Suprapubic skin (tissue), 4 donors: ENCODE measurements at regions not wholly inside any gene's neighbourhood (a gene's known extent, or its start where the extent isn't known, plus 50 kb on each side); places are given as distances from the start of the nearest gene placed in this dataset.

Experiments
- DNase-seq, 2 donors: peaks; one replicate each; pipeline ENCODE4 v3.0.0-alpha.2; 2019; ENCODE audit warnings: low spot score in 2 of 2
- H3K27ac ChIP-seq: fragments of 200-600 bp; sonication (generic); one replicate; pipeline ENCODE4 v1.5.1; 2019
- H3K27me3 ChIP-seq: fragments of 200-600 bp; sonication (generic); one replicate; pipeline ENCODE4 v1.5.1; 2019
- H3K36me3 ChIP-seq: fragments of 200-600 bp; sonication (generic); one replicate; pipeline ENCODE4 v1.5.1; 2019
- H3K4me1 ChIP-seq: fragments of 200-600 bp; sonication (generic); one replicate; pipeline ENCODE4 v1.5.1; 2019
- H3K4me3 ChIP-seq: fragments of 200-600 bp; sonication (generic); one replicate; pipeline ENCODE4 v1.5.1; 2019; ENCODE audit warnings: mild to moderate bottlenecking
- H3K9me3 ChIP-seq: fragments of 200-600 bp; sonication (generic); one replicate; pipeline ENCODE4 v1.5.1; 2019
- EP300 ChIP-seq: sonication (generic); formaldehyde crosslinking; IDR thresholded peaks from one replicate; pipeline ENCODE4 v1.6.1; 2017; ENCODE audit warnings: antibody characterized with exemption
- POLR2A ChIP-seq, 2 donors: fragments of 450-650 bp; IDR thresholded peaks; one replicate each; pipeline ENCODE4 v1.6.1; 2017; ENCODE audit warnings: antibody characterized with exemption in 2 of 2, mild to moderate bottlenecking in 2 of 2, moderate library complexity in 2 of 2
- POLR2AphosphoS5 ChIP-seq, 3 donors: sonication (generic); formaldehyde crosslinking; IDR thresholded peaks; one replicate each; pipeline ENCODE4 v1.6.1; 2017; ENCODE audit warnings: antibody characterized with exemption in 3 of 3
- WGBS: methylation state at CpG from one replicate; pipeline ENCODE4 v1.1.5; 2018; 5-methylcytosine and 5-hydroxymethylcytosine counted together
- TF ChIP-seq, protein P1 (sequence below), 2 donors: fragments of 200-600 bp in 1 of 2; fragments of 450-650 bp in 1 of 2; sonication (generic) in 1 of 2; IDR thresholded peaks; one replicate each; pipeline ENCODE4 v1.5.1; 2016 to 2019; ENCODE audit warnings: antibody characterized with exemption in 2 of 2, mild to moderate bottlenecking in 1 of 2, moderate library complexity in 1 of 2

DNA sequence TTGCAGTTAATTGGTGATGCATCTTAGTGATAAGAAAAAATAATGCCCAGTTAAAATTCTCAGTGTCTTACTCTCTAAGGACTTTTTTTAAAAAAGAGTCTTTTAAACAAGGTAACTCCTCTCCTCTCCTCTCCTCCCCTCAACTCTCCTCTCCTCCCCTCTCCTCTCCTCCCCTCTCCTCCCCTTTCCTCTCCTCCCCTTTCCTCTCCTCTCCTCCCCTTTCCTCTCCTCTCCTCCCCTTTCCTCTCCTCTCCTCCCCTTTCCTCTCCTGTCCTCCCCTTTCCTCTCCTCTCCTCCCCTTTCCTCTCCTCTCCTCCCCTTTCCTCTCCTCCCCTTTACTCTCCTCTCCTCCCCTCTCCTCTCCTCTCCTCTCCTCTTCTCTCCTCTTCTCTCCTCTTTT, 675.9 kb upstream of the RBFOX1 start:
- Histone ChIP-seq H3K9me3 (no peaks in the 10 kb centered on the region), H3K27ac (no peak overlapping the region), H3K4me1 (no peaks in the 10 kb centered on the region), H3K27me3 (peaks cover 4% of the 10 kb centered on the region), H3K4me3 (no peak overlapping the region), H3K36me3 (no peaks in the 10 kb centered on the region)
- TF ChIP-seq POLR2AphosphoS5 (IDR thresholded peaks at IDR 0.05) = no peak
- TF ChIP-seq EP300 = no peak
- TF ChIP-seq POLR2A (IDR thresholded peaks at IDR 0.05) = no peak
- TF ChIP-seq, protein P1, sequence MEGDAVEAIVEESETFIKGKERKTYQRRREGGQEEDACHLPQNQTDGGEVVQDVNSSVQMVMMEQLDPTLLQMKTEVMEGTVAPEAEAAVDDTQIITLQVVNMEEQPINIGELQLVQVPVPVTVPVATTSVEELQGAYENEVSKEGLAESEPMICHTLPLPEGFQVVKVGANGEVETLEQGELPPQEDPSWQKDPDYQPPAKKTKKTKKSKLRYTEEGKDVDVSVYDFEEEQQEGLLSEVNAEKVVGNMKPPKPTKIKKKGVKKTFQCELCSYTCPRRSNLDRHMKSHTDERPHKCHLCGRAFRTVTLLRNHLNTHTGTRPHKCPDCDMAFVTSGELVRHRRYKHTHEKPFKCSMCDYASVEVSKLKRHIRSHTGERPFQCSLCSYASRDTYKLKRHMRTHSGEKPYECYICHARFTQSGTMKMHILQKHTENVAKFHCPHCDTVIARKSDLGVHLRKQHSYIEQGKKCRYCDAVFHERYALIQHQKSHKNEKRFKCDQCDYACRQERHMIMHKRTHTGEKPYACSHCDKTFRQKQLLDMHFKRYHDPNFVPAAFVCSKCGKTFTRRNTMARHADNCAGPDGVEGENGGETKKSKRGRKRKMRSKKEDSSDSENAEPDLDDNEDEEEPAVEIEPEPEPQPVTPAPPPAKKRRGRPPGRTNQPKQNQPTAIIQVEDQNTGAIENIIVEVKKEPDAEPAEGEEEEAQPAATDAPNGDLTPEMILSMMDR (IDR thresholded peaks at IDR 0.05) = no peak
- no peak for DNase-seq

GRCh38 chr16:6646891-6647290, 685.8 kb upstream of the RBFOX1 start:
- H3K27me3 ChIP-seq = peaks cover 14% of the 10 kb centered on the region
- 73% methylated on average over 5 of the region's 5 CpGs for WGBS

GRCh38 chr16:6645768-6646568, 686.7 kb upstream of the RBFOX1 start:
- Histone ChIP-seq H3K4me3 (no peak overlapping the region), H3K27me3 (peaks cover 17% of the 10 kb centered on the region), H3K4me1 (no peaks in the 10 kb centered on the region), H3K9me3 (no peaks in the 10 kb centered on the region), H3K27ac (no peak overlapping the region), H3K36me3 (no peaks in the 10 kb centered on the region)
- TF ChIP-seq POLR2AphosphoS5 (IDR thresholded peaks at IDR 0.05) = no peak
- no peak for TF ChIP-seq POLR2A (IDR thresholded peaks at IDR 0.05)
- TF ChIP-seq, protein P1 (IDR thresholded peaks at IDR 0.05) = no peak
- no peak for TF ChIP-seq EP300
- WGBS = 72% methylated on average over 25 of the region's 25 CpGs
- DNase-seq = no peak

More at GRCh38 chr16:6646891-6647290, 685.8 kb upstream of the RBFOX1 start:
- H3K4me1 ChIP-seq = no peaks in the 10 kb centered on the region
- no peaks in the 10 kb centered on the region for H3K9me3 ChIP-seq
- H3K27ac ChIP-seq = no peak overlapping the region
- no peak for DNase-seq
- no peak overlapping the region for H3K4me3 ChIP-seq
- no peaks in the 10 kb centered on the region for H3K36me3 ChIP-seq
- TF ChIP-seq EP300 (no peak), POLR2A (IDR thresholded peaks at IDR 0.05) (no peak), POLR2AphosphoS5 (IDR thresholded peaks at IDR 0.05) (no peak)
- TF ChIP-seq, protein P1 (IDR thresholded peaks at IDR 0.05) = no peak

DNA sequence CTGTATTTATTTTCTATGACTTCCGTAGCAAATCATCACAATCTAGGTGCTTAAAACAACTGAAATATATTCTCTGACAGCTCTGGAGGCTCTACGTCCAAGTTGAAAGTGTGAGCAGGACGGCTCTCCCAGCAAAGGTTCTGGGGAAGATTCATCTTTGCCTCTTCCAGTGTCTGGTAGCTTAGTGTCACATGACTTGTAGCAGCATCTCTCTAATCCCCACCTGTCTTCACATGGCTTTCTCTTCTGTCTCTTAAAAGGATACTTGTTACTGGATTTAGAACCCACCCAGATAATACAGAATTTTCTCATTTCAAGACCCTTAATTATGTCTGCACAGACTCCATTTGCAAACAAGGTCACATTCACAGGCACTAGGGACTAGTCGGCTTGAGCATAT, 687.7 kb upstream of the RBFOX1 start:
- 52% methylated on average over 4 of the region's 4 CpGs for WGBS
- DNase-seq = no peak
- no peaks in the 10 kb centered on the region for H3K9me3 ChIP-seq
- H3K4me3 ChIP-seq = no peak overlapping the region
- TF ChIP-seq, protein P1 (IDR thresholded peaks at IDR 0.05) = no peak
- TF ChIP-seq POLR2A (IDR thresholded peaks at IDR 0.05) (no peak), EP300 (no peak)
- no peak overlapping the region for H3K27ac ChIP-seq
- no peaks in the 10 kb centered on the region for H3K4me1 ChIP-seq
- H3K27me3 ChIP-seq = peaks cover 16% of the 10 kb centered on the region
- H3K36me3 ChIP-seq = no peaks in the 10 kb centered on the region

GRCh38 chr16:6643080-6643686, 689.5 kb upstream of the RBFOX1 start:
- TF ChIP-seq EP300 (no peak), POLR2AphosphoS5 (IDR thresholded peaks at IDR 0.05) (no peak)
- TF ChIP-seq, protein P1 (IDR thresholded peaks at IDR 0.05) = peak; percentile 70 to 79
- Histone ChIP-seq H3K9me3 (no peaks in the 10 kb centered on the region), H3K27ac (no peak overlapping the region), H3K4me1 (no peaks in the 10 kb centered on the region), H3K36me3 (no peaks in the 10 kb centered on the region), H3K4me3 (no peak overlapping the region), H3K27me3 (peaks cover 16% of the 10 kb centered on the region)
- no peak for DNase-seq
- WGBS = 22% methylated on average over 5 of the region's 5 CpGs
